Coronary artery (tissue), 2 donors: ENCODE measurements at regions not wholly inside any gene's neighbourhood (a gene's known extent, or its start where the extent isn't known, plus 50 kb on each side); places are given as distances from the start of the nearest gene placed in this dataset.

ENCODE experiments used
- DNase-seq: peaks from one replicate; pipeline ENCODE4 v3.0.0-alpha.2; 2017; ENCODE audit warnings: low spot score
- H3K27ac ChIP-seq, 2 donors: fragments of 200-600 bp; sonication (generic); one replicate each; pipeline ENCODE4 v1.5.1; 2016 to 2019
- H3K4me3 ChIP-seq: fragments of 200-600 bp; sonication (generic); 2 replicates; pipeline ENCODE4 v1.5.1; 2016; ENCODE audit warnings: mild to moderate bottlenecking, moderate library complexity
- CTCF ChIP-seq: fragments of 200-600 bp; sonication (generic); IDR thresholded peaks from one replicate; pipeline ENCODE4 v1.5.1; 2019; ENCODE audit warnings: antibody characterized with exemption

- no peak overlapping the region for H3K4me3 ChIP-seq
- no peak for TF ChIP-seq CTCF
- no peak for DNase-seq
- H3K27ac ChIP-seq = no peak overlapping the region
Observed at GRCh38 chr14:89624500-89625156, 207.6 kb upstream of the FOXN3 start.

GRCh38 chr14:89621791-89622638, 205.0 kb upstream of the FOXN3 start:
- TF ChIP-seq CTCF = no peak
- DNase-seq = no peak
- Histone ChIP-seq H3K27ac (no peak overlapping the region), H3K4me3 (no peak overlapping the region)

- no peak for DNase-seq
- Histone ChIP-seq H3K27ac (no peak overlapping the region), H3K4me3 (no peak overlapping the region)
- TF ChIP-seq CTCF = no peak
Observed at GRCh38 chr14:89621009-89621421, 204.0 kb upstream of the FOXN3 start.

GRCh38 chr14:89620436-89620835, 203.4 kb upstream of the FOXN3 start:
- no peak for TF ChIP-seq CTCF
- no peak for DNase-seq
- H3K4me3 ChIP-seq = no peak overlapping the region
- H3K27ac ChIP-seq = no peak overlapping the region

GRCh38 chr14:89619596-89619995, 202.6 kb upstream of the FOXN3 start:
- TF ChIP-seq CTCF = no peak
- H3K27ac ChIP-seq = no peak overlapping the region
- DNase-seq = no peak

GRCh38 chr14:89618811-89619551, 201.9 kb upstream of the FOXN3 start:
- DNase-seq = peak; percentile 79
- no peak for TF ChIP-seq CTCF
- peak overlapping the region; percentile 91 for H3K4me3 ChIP-seq
- H3K27ac ChIP-seq = peak overlapping the region; percentile 59 to 79

More at GRCh38 chr14:89619596-89619995, 202.6 kb upstream of the FOXN3 start:
- H3K4me3 ChIP-seq = peak overlapping the region; percentile 91
